Hematopoietic multipotent progenitor cell treated with erythropoietin and hydrocortisone succinate and interleukin-3 and kit ligand, for 6 days (in vitro differentiated cells): ENCODE measurements at regions not wholly inside any gene's neighbourhood (a gene's known extent, or its start where the extent isn't known, plus 50 kb on each side); places are given as distances from the start of the nearest gene placed in this dataset.

Source experiments
- DNase-seq: peaks from one replicate; pipeline ENCODE4 v3.0.0-alpha.2; 2015

DNA sequence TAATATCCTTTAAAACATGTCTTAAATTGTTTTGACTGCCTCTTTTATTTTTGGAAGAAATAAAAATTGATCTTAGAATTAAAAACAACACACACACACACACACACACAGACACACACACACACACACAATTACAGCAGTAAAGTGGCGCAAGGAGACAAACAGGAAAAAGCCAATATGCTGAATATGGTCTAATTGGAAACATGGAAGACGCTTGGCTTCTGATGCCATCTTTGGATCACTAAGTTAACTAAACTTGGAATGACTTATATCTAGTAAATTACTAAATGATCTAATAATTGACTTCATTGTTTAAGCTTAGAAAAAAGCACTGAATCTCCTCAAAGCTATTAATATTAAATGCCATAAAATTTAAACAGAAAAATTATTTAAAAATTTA lies 1093.4 kb downstream of the ADGRL3 start:
- no peak for DNase-seq

- DNase-seq, result no peak
Measured at GRCh38 chr4:62292911-62293310, 1092.8 kb downstream of the ADGRL3 start.

DNA sequence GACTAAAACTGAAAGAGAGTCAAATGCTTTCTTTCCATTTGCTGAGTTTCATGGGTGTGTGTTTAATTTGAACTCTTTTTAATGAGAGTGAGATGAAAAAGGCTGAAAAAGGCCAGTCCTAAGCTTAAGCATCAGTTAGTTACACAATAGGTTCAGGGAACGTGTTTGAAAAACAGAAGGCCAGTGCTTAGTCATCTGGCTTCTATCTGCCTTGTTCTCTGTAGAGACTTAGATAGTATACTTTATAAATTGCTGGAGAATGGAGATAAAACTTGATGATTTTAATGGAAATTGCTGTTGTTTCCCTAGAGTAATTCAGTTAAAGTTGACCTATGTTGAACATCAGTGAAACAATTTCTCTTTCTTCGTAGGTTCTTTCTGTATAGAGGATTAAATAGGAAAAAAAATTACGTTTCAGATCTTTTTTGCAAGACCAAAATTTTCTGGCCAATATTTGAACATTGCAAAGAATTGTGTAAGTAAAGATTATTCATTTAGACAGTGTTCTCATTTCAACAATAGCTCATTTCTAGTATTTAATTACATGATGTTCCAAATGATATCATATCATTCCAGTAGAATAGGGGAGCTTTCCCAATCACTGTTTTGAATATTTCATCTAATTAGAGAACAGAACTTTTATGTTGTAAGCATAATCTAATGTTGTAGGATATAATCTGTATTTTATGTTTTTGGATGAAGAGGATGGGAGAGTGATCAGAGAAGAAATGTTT lies 1088.8 kb downstream of the ADGRL3 start:
- no peak for DNase-seq

GRCh38 chr4:62285026-62285425 lies 1084.9 kb downstream of the ADGRL3 start:
- DNase-seq, result no peak

- no peak for DNase-seq
Measured at GRCh38 chr4:62279689-62280088, 1079.6 kb downstream of the ADGRL3 start.

DNA sequence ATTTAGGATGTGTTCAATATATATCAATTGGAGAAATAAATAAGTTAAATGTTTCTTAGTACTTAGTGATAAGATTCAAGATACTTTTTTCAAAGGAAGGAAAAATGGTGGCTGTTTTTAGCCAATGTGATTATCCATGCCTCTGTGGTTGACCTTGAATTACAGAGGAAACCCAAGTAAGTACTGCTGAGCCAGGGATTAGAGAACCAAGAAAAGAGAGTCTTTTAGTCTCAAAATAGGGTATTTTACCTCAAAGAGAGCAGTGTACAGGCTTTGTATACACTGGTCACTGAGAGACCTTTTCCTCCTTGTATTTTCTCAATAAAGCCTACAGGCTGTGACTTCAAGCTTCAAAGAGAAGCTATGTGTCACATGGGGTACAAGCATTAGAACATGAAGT lies 1075.3 kb downstream of the ADGRL3 start:
- no peak for DNase-seq

GRCh38 chr4:62274782-62275181 lies 1074.7 kb downstream of the ADGRL3 start:
- DNase-seq, result no peak

GRCh38 chr4:62271107-62271506 lies 1071.0 kb downstream of the ADGRL3 start:
- no peak for DNase-seq

GRCh38 chr4:62269918-62270317 lies 1069.8 kb downstream of the ADGRL3 start:
- no peak for DNase-seq

DNA sequence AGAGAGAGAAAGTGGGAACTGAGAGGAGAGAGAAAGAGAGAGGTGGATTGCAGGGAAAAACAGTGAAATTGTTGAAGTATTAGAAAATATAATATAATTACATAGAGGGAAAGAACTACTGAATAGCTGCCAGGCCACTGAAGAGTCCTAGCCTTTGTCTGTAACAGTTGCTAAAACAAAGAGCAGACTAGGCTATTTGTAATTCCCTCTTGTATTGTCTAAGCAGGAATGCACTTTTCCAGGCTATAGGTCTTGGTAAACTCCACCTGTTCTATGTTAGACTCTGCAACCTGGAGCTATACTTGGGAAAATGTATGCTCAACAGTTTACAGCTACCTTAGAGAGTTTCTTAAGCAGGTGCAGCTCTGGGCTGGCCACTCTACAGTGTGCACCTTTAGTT lies 1063.3 kb downstream of the ADGRL3 start:
- no peak for DNase-seq

DNA sequence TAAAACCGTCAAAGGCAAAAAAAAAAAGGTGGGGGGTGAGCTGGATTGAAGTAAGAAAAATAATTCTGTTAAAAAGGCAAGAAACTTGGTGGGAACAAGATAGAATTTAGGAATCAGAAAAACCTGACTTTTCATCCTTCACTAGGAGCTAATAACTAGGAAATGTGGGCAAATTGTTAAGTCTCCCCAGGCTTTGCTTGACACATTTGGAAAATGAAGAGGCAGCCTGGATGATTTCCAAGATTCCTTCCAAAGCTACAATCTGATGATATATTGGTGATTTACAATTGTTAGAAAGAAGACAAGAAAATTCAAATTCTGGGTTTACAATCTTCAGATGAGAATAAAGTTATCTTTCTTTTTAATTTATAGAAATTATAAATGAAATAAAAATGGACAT lies 1062.5 kb downstream of the ADGRL3 start:
- DNase-seq, result no peak

- no peak for DNase-seq
Measured at GRCh38 chr4:62260254-62260653, 1060.1 kb downstream of the ADGRL3 start.

- DNase-seq, result no peak
Measured at GRCh38 chr4:62256479-62256878, 1056.4 kb downstream of the ADGRL3 start.

DNA sequence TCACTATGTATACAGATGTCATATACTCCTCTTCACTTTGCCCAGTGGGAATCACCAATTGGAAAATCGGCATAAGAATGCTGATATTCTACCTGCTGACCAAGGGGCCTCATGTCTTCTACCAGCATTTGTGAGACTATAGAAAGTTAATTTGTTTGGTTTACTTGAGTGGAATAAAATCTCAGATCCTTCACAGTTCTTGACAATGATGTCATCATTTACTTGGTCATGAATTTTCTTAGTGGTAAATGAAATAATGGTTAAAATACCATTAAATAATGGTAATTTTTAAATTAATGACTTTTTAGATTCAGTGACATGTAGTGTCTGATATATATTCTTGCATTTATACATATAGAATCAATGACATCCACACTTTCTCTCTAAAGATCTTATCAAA lies 1052.6 kb downstream of the ADGRL3 start:
- no peak for DNase-seq

GRCh38 chr4:62250100-62250499 lies 1050.0 kb downstream of the ADGRL3 start:
- DNase-seq, result no peak

DNA sequence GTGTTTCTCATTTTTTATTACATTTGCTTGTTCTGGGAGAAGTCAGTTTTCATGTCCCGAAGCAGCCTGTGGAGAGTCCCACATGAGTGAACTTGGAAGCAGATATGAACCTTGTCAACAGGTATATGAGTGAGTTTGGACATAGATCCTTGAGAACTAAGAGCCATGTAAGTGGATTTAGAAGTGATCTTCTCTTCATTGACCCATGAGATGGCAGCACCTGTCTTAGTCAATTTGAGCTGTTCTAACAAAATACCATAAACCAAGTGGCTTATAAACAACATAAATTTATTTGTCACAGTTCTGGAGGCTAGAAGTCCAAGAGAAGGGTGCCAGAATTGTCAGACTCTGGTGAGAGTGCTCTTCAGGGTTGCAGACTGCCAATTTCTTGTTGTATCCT lies 1043.8 kb downstream of the ADGRL3 start:
- DNase-seq, result no peak

GRCh38 chr4:62235911-62236310 lies 1035.8 kb downstream of the ADGRL3 start:
- DNase-seq, result no peak

GRCh38 chr4:62232814-62233213 lies 1032.7 kb downstream of the ADGRL3 start:
- DNase-seq, result no peak

- no peak for DNase-seq
Measured at GRCh38 chr4:62231994-62232393, 1031.9 kb downstream of the ADGRL3 start.

GRCh38 chr4:62226082-62226481 lies 1026.0 kb downstream of the ADGRL3 start:
- no peak for DNase-seq

GRCh38 chr4:62222121-62222520 lies 1022.0 kb downstream of the ADGRL3 start:
- no peak for DNase-seq

- no peak for DNase-seq
Measured at GRCh38 chr4:62210486-62210885, 1010.4 kb downstream of the ADGRL3 start.

GRCh38 chr4:62209757-62210485 lies 1009.8 kb downstream of the ADGRL3 start:
- no peak for DNase-seq

DNA sequence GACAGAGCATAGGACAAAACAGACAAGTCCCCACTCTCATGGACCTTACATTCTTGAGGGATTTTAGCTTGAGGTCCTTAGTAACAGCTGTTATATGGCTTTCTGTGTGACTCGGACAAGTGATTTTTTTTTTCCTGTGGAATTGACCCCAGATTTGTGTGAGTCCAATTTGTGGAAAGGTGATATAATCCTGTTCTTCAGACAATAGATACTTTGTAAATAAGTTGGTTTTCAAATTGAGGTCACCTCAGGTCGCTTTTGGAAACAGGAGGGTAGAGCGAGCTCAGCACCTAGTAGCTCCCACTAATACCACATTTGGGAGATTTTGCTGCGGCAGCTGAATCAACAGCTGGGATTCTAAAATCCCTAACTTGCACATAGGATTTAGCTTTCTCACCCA lies 1008.8 kb downstream of the ADGRL3 start:
- no peak for DNase-seq

DNA sequence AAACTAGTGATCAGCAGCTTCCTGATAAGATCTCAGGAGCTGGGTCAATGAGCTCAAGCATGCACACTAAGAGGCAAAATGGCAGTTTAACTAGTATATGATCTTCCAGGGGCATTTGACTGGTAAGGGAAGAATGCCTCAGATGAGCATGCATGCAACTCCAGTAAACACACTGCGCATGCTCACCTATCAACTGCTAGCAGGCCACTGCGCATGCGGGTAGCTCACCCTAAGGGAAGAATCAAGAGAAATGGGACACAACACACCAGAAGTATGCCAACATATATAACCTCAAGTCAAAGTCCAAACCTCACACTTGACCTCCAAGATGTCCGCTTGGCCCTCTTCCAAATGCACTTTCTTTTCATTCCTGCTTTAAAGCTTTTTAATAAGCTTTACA lies 1004.0 kb downstream of the ADGRL3 start:
- DNase-seq, result no peak
